ENCODE measurements at regions not wholly inside any gene's neighbourhood (a gene's known extent, or its start where the extent isn't known, plus 50 kb on each side); places are given as distances from the start of the nearest gene placed in this dataset.

GRCh38 chr13:78750735-78751134 lies 91.8 kb upstream of the OBI1 start:
- POLR2A ChIA-PET: no interaction called here

More at GRCh38 chr13:78750735-78751134, 91.8 kb upstream of the OBI1 start:
- Histone ChIP-seq H3K27ac (ENCODE audit: extremely low read length, insufficient read depth, low read length) (no peak overlapping the region), H2AFZ (ENCODE audit: low read length) (no peak overlapping the region), H3K9me3 (ENCODE audit: low read length) (no peaks in the 10 kb centered on the region), H3K27me3 (ENCODE audit: control insufficient read depth in 1 of 2, insufficient read depth in 2 of 2, low read length in 2 of 2) (no peaks in the 10 kb centered on the region; a peak in 1 of 5 replicates), H4K20me1 (ENCODE audit: insufficient read depth, low read length) (no peaks in the 10 kb centered on the region), H3K4me2 (ENCODE audit: low read depth, low read length) (no peak overlapping the region), H3K79me2 (ENCODE audit: insufficient read depth, low read length) (no peaks in the 10 kb centered on the region), H3K9ac (ENCODE audit: insufficient read depth, low read depth, low read length) (no peak overlapping the region), H3K4me1 (ENCODE audit: insufficient read depth, low read length) (no peaks in the 10 kb centered on the region), H3K36me3 (replicated peaks in 1 of 2; ENCODE audit: control insufficient read depth in 1 of 2, insufficient read depth in 2 of 2, low read length in 2 of 2) (no peaks in the 10 kb centered on the region), H3K4me3 (replicated peaks in 1 of 3; ENCODE audit: insufficient read depth in 1 of 3, low read depth in 2 of 3, low read length in 3 of 3) (no peak overlapping the region)
- 5% methylated on average over 2 of the region's 2 CpGs for WGBS (ENCODE audit: low lambda C conversion rate)
- no TSS peak for BruUV-seq (replicated peaks)
- DNase-seq (ENCODE audit: low spot score) (no peak), ATAC-seq (no peak), FAIRE-seq (no peak)
- CTCF ChIA-PET (ENCODE audit: low intra/inter-chr PET ratio, low total read pairs): no interaction called here
- in situ Hi-C loops (cut with HindIII; ENCODE audit: extremely low pct_ligation_motif_present, low pct_unique_long_range_greater_than_20kb) (no loop called here), intact Hi-C loops (cut with micrococcal nuclease; ENCODE audit: unreplicated experiment) (no loop called here)
- TF ChIP-seq ZNF687 (CRISPR knock-in tag; IDR thresholded peaks at IDR 0.05) (no peak), BORCS8-MEF2B (CRISPR knock-in tag; IDR thresholded peaks at IDR 0.05) (no peak), EHMT2 (IDR thresholded peaks at IDR 0.05; ENCODE audit: borderline replicate concordance, low read depth, low read length) (no peak), ZNF841 (CRISPR knock-in tag; IDR thresholded peaks at IDR 0.05; ENCODE audit: borderline replicate concordance) (no peak)
